PC-9 (cell line): ENCODE measurements at regions not wholly inside any gene's neighbourhood (a gene's known extent, or its start where the extent isn't known, plus 50 kb on each side); places are given as distances from the start of the nearest gene placed in this dataset.
"Not testable (repeated sequence)": the region's sequence is repeated elsewhere in the genome, so short reads cannot be mapped to it uniquely, and the experiment has no call there.

Source experiments
- CTCF ChIP-seq: fragments of 200-600 bp; sonication (generic); conservative IDR thresholded peaks from 2 replicates; pipeline ENCODE4 v1.6.1; 2017; ENCODE audit warnings: mixed run types, antibody characterized with exemption, mild to moderate bottlenecking, moderate library complexity
- EZH2 ChIP-seq: fragments of 200-600 bp; sonication (generic); IDR thresholded peaks from 2 replicates; pipeline ENCODE4 v1.8.0; 2017; ENCODE audit warnings: antibody characterized with exemption, low read depth

- not testable (repeated sequence) for TF ChIP-seq CTCF, EZH2
These were observed 142.4 kb upstream of the TFPI start for GRCh38 chr2:187696644-187697043.
